Peyer's patch (tissue), 4 donors: ENCODE measurements at regions not wholly inside any gene's neighbourhood (a gene's known extent, or its start where the extent isn't known, plus 50 kb on each side); places are given as distances from the start of the nearest gene placed in this dataset.

Source experiments
- DNase-seq, 3 donors: peaks; one replicate each; pipeline ENCODE4 v3.0.0-alpha.2; 2017 to 2019
- H3K27ac ChIP-seq, 4 donors: fragments of 200-600 bp; sonication (generic); one replicate each; pipeline ENCODE4 v1.5.1; 2016 to 2019
- H3K27me3 ChIP-seq, 2 donors: fragments of 200-600 bp; sonication (generic); one replicate each; pipeline ENCODE4 v1.5.1; 2019
- H3K36me3 ChIP-seq, 3 donors: fragments of 200-600 bp; sonication (generic); one replicate each; pipeline ENCODE4 v1.5.1; 2016 to 2019
- H3K4me1 ChIP-seq, 4 donors: fragments of 200-600 bp; sonication (generic); one replicate each; pipeline ENCODE4 v1.5.1; 2016 to 2019
- H3K4me3 ChIP-seq, 4 donors: fragments of 200-600 bp; sonication (generic); 1 replicate in 3 of 4; 2 replicates in 1 of 4; pipeline ENCODE4 v1.5.1; 2016 to 2019; ENCODE audit warnings: mild to moderate bottlenecking in 1 of 4
- H3K9me3 ChIP-seq, 4 donors: fragments of 200-600 bp; sonication (generic); one replicate each; pipeline ENCODE4 v1.5.1; 2016 to 2019; ENCODE audit warnings: mild to moderate bottlenecking in 1 of 4
- CTCF ChIP-seq, 6 experiments: fragments of 450-650 bp in 4 of 6; fragments of 200-600 bp in 2 of 6; sonication (generic) in 1 of 6; IDR thresholded peaks; one replicate each; pipeline ENCODE4 v1.5.1; 2017 to 2019; ENCODE audit warnings: antibody characterized with exemption in 6 of 6, mild to moderate bottlenecking in 3 of 6, moderate library complexity in 1 of 6
- POLR2A ChIP-seq, 2 donors: fragments of 450-650 bp; IDR thresholded peaks; one replicate each; pipeline ENCODE4 v1.5.1; 2017; ENCODE audit warnings: antibody characterized with exemption in 2 of 2, mild to moderate bottlenecking in 2 of 2, moderate library complexity in 2 of 2

- TF ChIP-seq CTCF (IDR thresholded peaks at IDR 0.05) (no peak), POLR2A (IDR thresholded peaks at IDR 0.05) (no peak)
- no peaks in the 10 kb centered on the region for H3K9me3 ChIP-seq
- no peak overlapping the region for H3K4me3 ChIP-seq
- no peak overlapping the region for H3K27ac ChIP-seq
- no peaks in the 10 kb centered on the region for H3K4me1 ChIP-seq
- H3K36me3 ChIP-seq: no peaks in the 10 kb centered on the region
- H3K27me3 ChIP-seq: no peaks in the 10 kb centered on the region
- no peak for DNase-seq
Observed at GRCh38 chr13:90448466-90449037, 898.9 kb upstream of the MIR17HG start.

GRCh38 chr13:90453342-90453741 is 894.1 kb upstream of the MIR17HG start:
- Histone ChIP-seq H3K27me3 (no peaks in the 10 kb centered on the region), H3K4me1 (no peaks in the 10 kb centered on the region), H3K36me3 (no peaks in the 10 kb centered on the region), H3K4me3 (no peak overlapping the region), H3K27ac (no peak overlapping the region), H3K9me3 (no peaks in the 10 kb centered on the region)
- TF ChIP-seq CTCF (IDR thresholded peaks at IDR 0.05): no peak
- no peak for TF ChIP-seq POLR2A (IDR thresholded peaks at IDR 0.05)
- no peak for DNase-seq

- no peaks in the 10 kb centered on the region for H3K27me3 ChIP-seq
- no peak overlapping the region for H3K27ac ChIP-seq
- no peaks in the 10 kb centered on the region for H3K9me3 ChIP-seq
- TF ChIP-seq CTCF (IDR thresholded peaks at IDR 0.05) (no peak), POLR2A (IDR thresholded peaks at IDR 0.05) (no peak)
- H3K36me3 ChIP-seq: no peaks in the 10 kb centered on the region
- no peak for DNase-seq
- H3K4me3 ChIP-seq: no peak overlapping the region
- H3K4me1 ChIP-seq: no peaks in the 10 kb centered on the region
Observed at GRCh38 chr13:90454002-90454636, 893.4 kb upstream of the MIR17HG start.

GRCh38 chr13:90455067-90455466 is 892.4 kb upstream of the MIR17HG start:
- H3K27me3 ChIP-seq: no peaks in the 10 kb centered on the region
- H3K4me3 ChIP-seq: no peak overlapping the region
- no peaks in the 10 kb centered on the region for H3K9me3 ChIP-seq

GRCh38 chr13:90455823-90456222 is 891.7 kb upstream of the MIR17HG start:
- Histone ChIP-seq H3K4me1 (no peaks in the 10 kb centered on the region), H3K4me3 (no peak overlapping the region), H3K36me3 (no peaks in the 10 kb centered on the region), H3K9me3 (no peaks in the 10 kb centered on the region), H3K27me3 (no peaks in the 10 kb centered on the region), H3K27ac (no peak overlapping the region)
- TF ChIP-seq CTCF (IDR thresholded peaks at IDR 0.05) (no peak), POLR2A (IDR thresholded peaks at IDR 0.05) (no peak)
- DNase-seq: no peak

More at GRCh38 chr13:90455067-90455466, 892.4 kb upstream of the MIR17HG start:
- H3K27ac ChIP-seq: no peak overlapping the region
- TF ChIP-seq CTCF (IDR thresholded peaks at IDR 0.05): no peak
- no peak for TF ChIP-seq POLR2A (IDR thresholded peaks at IDR 0.05)
- H3K36me3 ChIP-seq: no peaks in the 10 kb centered on the region
- no peak for DNase-seq
- H3K4me1 ChIP-seq: no peaks in the 10 kb centered on the region
